GM18861 (cell line): ENCODE measurements at regions not wholly inside any gene's neighbourhood (a gene's known extent, or its start where the extent isn't known, plus 50 kb on each side); places are given as distances from the start of the nearest gene placed in this dataset.

ENCODE experiments used
- ATAC-seq: cut with Tn5 transposase; IDR thresholded peaks from one replicate; pipeline ENCODE4 v1.9.1; 2021; ENCODE audit not compliant: unreplicated experiment

- no peak for ATAC-seq
Measured at GRCh38 chr18:71027531-71027930, 738.7 kb downstream of the SOCS6 start.

GRCh38 chr18:71025505-71026225 is 736.8 kb downstream of the SOCS6 start:
- no peak for ATAC-seq

- no peak for ATAC-seq
Measured at GRCh38 chr18:71022389-71022788, 733.5 kb downstream of the SOCS6 start.

- no peak for ATAC-seq
Measured at GRCh38 chr18:71021030-71021362, 732.2 kb downstream of the SOCS6 start.

GRCh38 chr18:71020342-71021029 is 731.6 kb downstream of the SOCS6 start:
- no peak for ATAC-seq

- no peak for ATAC-seq
Measured at GRCh38 chr18:71018816-71019215, 730.0 kb downstream of the SOCS6 start.

GRCh38 chr18:71012789-71013188 is 723.9 kb downstream of the SOCS6 start:
- no peak for ATAC-seq

- no peak for ATAC-seq
Measured at GRCh38 chr18:71011389-71011788, 722.5 kb downstream of the SOCS6 start.

GRCh38 chr18:71008257-71008656 is 719.4 kb downstream of the SOCS6 start:
- ATAC-seq: no peak

- ATAC-seq: no peak
Measured at GRCh38 chr18:71001597-71001996, 712.8 kb downstream of the SOCS6 start.

- no peak for ATAC-seq
Measured at GRCh38 chr18:70998490-70998889, 709.6 kb downstream of the SOCS6 start.

- ATAC-seq: no peak
Measured at GRCh38 chr18:70994116-70994515, 705.3 kb downstream of the SOCS6 start.

GRCh38 chr18:70991577-70991976 is 702.7 kb downstream of the SOCS6 start:
- ATAC-seq: no peak

GRCh38 chr18:70985948-70986347 is 697.1 kb downstream of the SOCS6 start:
- no peak for ATAC-seq

GRCh38 chr18:70982292-70982691 is 693.4 kb downstream of the SOCS6 start:
- ATAC-seq: no peak

GRCh38 chr18:70981400-70982140 is 692.7 kb downstream of the SOCS6 start:
- no peak for ATAC-seq

GRCh38 chr18:70973626-70974025 is 684.8 kb downstream of the SOCS6 start:
- no peak for ATAC-seq

- no peak for ATAC-seq
Measured at GRCh38 chr18:70966419-70966818, 677.6 kb downstream of the SOCS6 start.

GRCh38 chr18:70961939-70962338 is 673.1 kb downstream of the SOCS6 start:
- no peak for ATAC-seq

- ATAC-seq: no peak
Measured at GRCh38 chr18:70956554-70956953, 667.7 kb downstream of the SOCS6 start.

GRCh38 chr18:70936160-70936559 is 647.3 kb downstream of the SOCS6 start:
- no peak for ATAC-seq
